AG20443 (cell line): ENCODE measurements at regions not wholly inside any gene's neighbourhood (a gene's known extent, or its start where the extent isn't known, plus 50 kb on each side); places are given as distances from the start of the nearest gene placed in this dataset.
"Not testable (repeated sequence)": the region's sequence is repeated elsewhere in the genome, so short reads cannot be mapped to it uniquely, and the experiment has no call there.

Experiments used
- DNase-seq: peaks from one replicate; pipeline ENCODE4 v3.0.0; 2012; ENCODE audit warnings: low spot score, mixed read lengths

GRCh38 chr2:236632295-236633218 lies 62.9 kb downstream of the ACKR3 start:
- DNase-seq: no peak

- DNase-seq: no peak
Observed at GRCh38 chr2:236633219-236633570, 63.6 kb downstream of the ACKR3 start.

GRCh38 chr2:236633775-236634560 lies 64.3 kb downstream of the ACKR3 start:
- DNase-seq: no peak

GRCh38 chr2:236636261-236636660 lies 66.6 kb downstream of the ACKR3 start:
- DNase-seq: no peak

- no peak for DNase-seq
Observed at GRCh38 chr2:236636714-236637470, 67.3 kb downstream of the ACKR3 start.

- peak; percentile 53 for DNase-seq
Observed at GRCh38 chr2:236637686-236638569, 68.3 kb downstream of the ACKR3 start.

- DNase-seq: no peak
Observed at GRCh38 chr2:236638707-236639106, 69.1 kb downstream of the ACKR3 start.

- no peak for DNase-seq
Observed at GRCh38 chr2:236639461-236640235, 70.0 kb downstream of the ACKR3 start.

GRCh38 chr2:236641051-236641726 lies 71.6 kb downstream of the ACKR3 start:
- DNase-seq: no peak

- DNase-seq: no peak
Observed at GRCh38 chr2:236642125-236642524, 72.5 kb downstream of the ACKR3 start.

GRCh38 chr2:236642584-236643291 lies 73.1 kb downstream of the ACKR3 start:
- DNase-seq: peak; percentile 95

GRCh38 chr2:236643480-236643879 lies 73.9 kb downstream of the ACKR3 start:
- DNase-seq: no peak

GRCh38 chr2:236644067-236644466 lies 74.4 kb downstream of the ACKR3 start:
- DNase-seq: no peak

GRCh38 chr2:236644502-236644911 lies 74.9 kb downstream of the ACKR3 start:
- no peak for DNase-seq

GRCh38 chr2:236645141-236645540 lies 75.5 kb downstream of the ACKR3 start:
- DNase-seq: not testable (repeated sequence)

- DNase-seq: no peak
Observed at GRCh38 chr2:236646441-236646840, 76.8 kb downstream of the ACKR3 start.

- DNase-seq: no peak
Observed at GRCh38 chr2:236646871-236647270, 77.2 kb downstream of the ACKR3 start.

GRCh38 chr2:236647621-236648020 lies 78.0 kb downstream of the ACKR3 start:
- no peak for DNase-seq

GRCh38 chr2:236653863-236654262 lies 84.2 kb downstream of the ACKR3 start:
- no peak for DNase-seq
